ENCODE measurements at regions not wholly inside any gene's neighbourhood (a gene's known extent, or its start where the extent isn't known, plus 50 kb on each side); places are given as distances from the start of the nearest gene placed in this dataset.

DNA sequence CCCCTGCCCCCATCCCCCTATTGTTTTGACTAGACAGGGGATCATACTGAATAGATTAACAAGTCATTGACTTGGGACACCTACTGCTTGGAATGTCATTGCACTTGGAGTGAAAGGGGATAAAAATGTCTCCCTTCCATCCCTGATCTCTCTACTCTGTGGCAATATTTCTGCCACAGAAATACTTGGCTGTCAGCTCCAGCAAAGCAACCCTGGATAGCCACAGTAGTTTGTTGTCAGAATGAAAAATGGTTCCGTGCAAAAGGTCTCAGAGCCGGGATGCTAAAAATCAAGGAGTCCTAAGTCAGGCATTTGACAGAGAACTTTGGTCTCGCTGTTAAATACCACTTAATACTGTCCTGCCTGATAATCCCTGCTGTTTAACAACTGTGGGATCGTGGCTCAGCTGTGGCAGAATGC is 722.0 kb upstream of the SOX9 start:
- ChIA-PET CTCF (no interaction called here), POLR2A (ENCODE audit: low non-redundant PET) (no interaction called here)
- Histone ChIP-seq H3K36me3 (ENCODE audit: insufficient read depth, low read length, poor library complexity, severe bottlenecking) (no peaks in the 10 kb centered on the region), H3K4me3 (ENCODE audit: low read depth, low read length, poor library complexity, severe bottlenecking) (no peak overlapping the region), H3K4me1 (ENCODE audit: insufficient read depth, low read length, poor library complexity, severe bottlenecking) (no peaks in the 10 kb centered on the region), H3K27me3 (replicated peaks; ENCODE audit: insufficient read depth, low read depth, low read length, poor library complexity) (no peaks in the 10 kb centered on the region), H3K9me3 (ENCODE audit: low read depth, low read length, poor library complexity, severe bottlenecking) (no peaks in the 10 kb centered on the region), H3K27ac (ENCODE audit: low read depth, low read length, poor library complexity, severe bottlenecking) (no peak overlapping the region)
- DNase-seq (ENCODE audit: low spot score): no peak
- intact Hi-C loops (cut with micrococcal nuclease; ENCODE audit: unreplicated experiment): no loop called here
- TF ChIP-seq, protein P1, sequence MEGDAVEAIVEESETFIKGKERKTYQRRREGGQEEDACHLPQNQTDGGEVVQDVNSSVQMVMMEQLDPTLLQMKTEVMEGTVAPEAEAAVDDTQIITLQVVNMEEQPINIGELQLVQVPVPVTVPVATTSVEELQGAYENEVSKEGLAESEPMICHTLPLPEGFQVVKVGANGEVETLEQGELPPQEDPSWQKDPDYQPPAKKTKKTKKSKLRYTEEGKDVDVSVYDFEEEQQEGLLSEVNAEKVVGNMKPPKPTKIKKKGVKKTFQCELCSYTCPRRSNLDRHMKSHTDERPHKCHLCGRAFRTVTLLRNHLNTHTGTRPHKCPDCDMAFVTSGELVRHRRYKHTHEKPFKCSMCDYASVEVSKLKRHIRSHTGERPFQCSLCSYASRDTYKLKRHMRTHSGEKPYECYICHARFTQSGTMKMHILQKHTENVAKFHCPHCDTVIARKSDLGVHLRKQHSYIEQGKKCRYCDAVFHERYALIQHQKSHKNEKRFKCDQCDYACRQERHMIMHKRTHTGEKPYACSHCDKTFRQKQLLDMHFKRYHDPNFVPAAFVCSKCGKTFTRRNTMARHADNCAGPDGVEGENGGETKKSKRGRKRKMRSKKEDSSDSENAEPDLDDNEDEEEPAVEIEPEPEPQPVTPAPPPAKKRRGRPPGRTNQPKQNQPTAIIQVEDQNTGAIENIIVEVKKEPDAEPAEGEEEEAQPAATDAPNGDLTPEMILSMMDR (conservative IDR thresholded peaks at IDR 0.05; ENCODE audit: low read depth, low read length): no peak
- TF ChIP-seq EZH2 (IDR thresholded peaks at IDR 0.05; ENCODE audit: borderline replicate concordance, low read depth, low read length, poor library complexity, severe bottlenecking): no peak
- BruUV-seq (replicated peaks): no TSS peak

DNA sequence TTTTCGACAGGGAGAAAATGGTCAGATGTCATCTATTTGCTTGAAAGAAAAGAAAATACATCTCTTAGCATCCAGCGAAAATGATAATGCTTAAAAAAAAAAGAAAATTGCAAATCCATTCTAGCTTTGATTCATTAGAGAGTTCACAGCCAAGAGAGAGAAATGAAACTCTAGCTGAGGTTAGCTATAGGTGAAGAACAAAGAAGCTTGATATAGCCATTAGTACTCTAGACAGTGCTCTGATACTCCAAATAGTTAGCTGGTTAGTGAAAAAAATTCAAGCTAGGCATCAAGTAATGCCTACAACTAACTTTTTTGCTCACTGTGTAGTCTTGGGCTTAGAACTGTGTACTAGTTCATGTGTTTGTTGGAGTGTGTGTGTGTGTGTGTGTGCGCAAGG is 721.6 kb upstream of the SOX9 start:
- ChIA-PET POLR2A (ENCODE audit: low non-redundant PET) (no interaction called here), CTCF (no interaction called here)
- DNase-seq (ENCODE audit: low spot score): no peak
- Histone ChIP-seq H3K27me3 (replicated peaks; ENCODE audit: insufficient read depth, low read depth, low read length, poor library complexity) (no peaks in the 10 kb centered on the region), H3K27ac (ENCODE audit: low read depth, low read length, poor library complexity, severe bottlenecking) (no peak overlapping the region), H3K36me3 (ENCODE audit: insufficient read depth, low read length, poor library complexity, severe bottlenecking) (no peaks in the 10 kb centered on the region), H3K9me3 (ENCODE audit: low read depth, low read length, poor library complexity, severe bottlenecking) (no peaks in the 10 kb centered on the region), H3K4me3 (ENCODE audit: low read depth, low read length, poor library complexity, severe bottlenecking) (no peak overlapping the region), H3K4me1 (ENCODE audit: insufficient read depth, low read length, poor library complexity, severe bottlenecking) (no peaks in the 10 kb centered on the region)
- intact Hi-C loops (cut with micrococcal nuclease; ENCODE audit: unreplicated experiment): no loop called here
- no peak for TF ChIP-seq EZH2 (IDR thresholded peaks at IDR 0.05; ENCODE audit: borderline replicate concordance, low read depth, low read length, poor library complexity, severe bottlenecking)
- TF ChIP-seq, protein P1 (conservative IDR thresholded peaks at IDR 0.05; ENCODE audit: low read depth, low read length): no peak
- BruUV-seq (replicated peaks): no TSS peak

GRCh38 chr17:71399649-71400048 is 721.2 kb upstream of the SOX9 start:
- H3K27ac ChIP-seq (ENCODE audit: low read depth, low read length, poor library complexity, severe bottlenecking): no peak overlapping the region
- no peaks in the 10 kb centered on the region for H3K4me1 ChIP-seq (ENCODE audit: insufficient read depth, low read length, poor library complexity, severe bottlenecking)
- CTCF ChIA-PET: no interaction called here
- TF ChIP-seq, protein P1 (conservative IDR thresholded peaks at IDR 0.05; ENCODE audit: low read depth, low read length): no peak
- no peak for TF ChIP-seq EZH2 (IDR thresholded peaks at IDR 0.05; ENCODE audit: borderline replicate concordance, low read depth, low read length, poor library complexity, severe bottlenecking)
- intact Hi-C loops (cut with micrococcal nuclease; ENCODE audit: unreplicated experiment): no loop called here
- H3K36me3 ChIP-seq (ENCODE audit: insufficient read depth, low read length, poor library complexity, severe bottlenecking): no peaks in the 10 kb centered on the region
- POLR2A ChIA-PET (ENCODE audit: low non-redundant PET): no interaction called here
- H3K27me3 ChIP-seq (replicated peaks; ENCODE audit: insufficient read depth, low read depth, low read length, poor library complexity): no peaks in the 10 kb centered on the region
- H3K4me3 ChIP-seq (ENCODE audit: low read depth, low read length, poor library complexity, severe bottlenecking): no peak overlapping the region
- no peak for DNase-seq (ENCODE audit: low spot score)
- no peaks in the 10 kb centered on the region for H3K9me3 ChIP-seq (ENCODE audit: low read depth, low read length, poor library complexity, severe bottlenecking)
- no TSS peak for BruUV-seq (replicated peaks)
